ENCODE measurements at regions not wholly inside any gene's neighbourhood (a gene's known extent, or its start where the extent isn't known, plus 50 kb on each side); places are given as distances from the start of the nearest gene placed in this dataset.
"Not testable (repeated sequence)": the region's sequence is repeated elsewhere in the genome, so short reads cannot be mapped to it uniquely, and the experiment has no call there.

DNA sequence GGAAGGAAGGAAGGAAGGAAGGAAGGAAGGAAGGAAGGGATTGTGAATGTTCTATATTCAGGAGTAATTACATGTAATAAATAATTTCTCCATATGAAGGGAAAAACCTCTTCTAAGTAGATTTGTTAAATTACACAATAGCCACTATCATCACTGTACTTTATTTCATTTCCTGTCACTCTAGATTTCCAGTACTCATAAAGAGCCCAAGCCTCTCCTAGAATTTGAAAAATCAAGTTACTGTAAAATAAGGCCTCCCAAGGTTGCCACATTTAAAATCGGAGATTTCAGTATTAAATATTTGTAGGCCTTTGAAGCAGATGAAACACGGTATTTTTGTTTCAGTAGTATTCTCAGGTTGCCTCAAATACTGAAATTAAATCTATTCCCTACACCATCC, 499.0 kb downstream of the CDH10 start:
- DNase-seq = no peak

DNA sequence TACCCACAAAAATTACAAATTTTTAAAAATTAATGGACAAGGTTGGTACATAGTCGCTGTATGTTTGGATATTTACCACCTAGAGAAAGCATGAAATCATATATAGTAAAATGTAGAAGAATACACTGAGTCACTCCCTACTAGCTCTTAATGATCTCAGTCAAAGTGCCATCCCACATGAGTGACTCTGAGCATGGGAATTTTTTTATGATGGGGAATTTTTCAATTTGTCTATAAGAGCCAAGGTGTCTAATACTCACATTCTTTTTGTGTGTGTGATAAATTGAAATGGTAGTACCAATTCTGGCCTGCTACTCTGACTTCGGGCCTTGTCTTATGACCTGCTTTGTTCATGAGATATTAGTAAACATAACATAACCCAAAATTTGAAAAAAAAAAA, 483.2 kb downstream of the CDH10 start:
- DNase-seq = no peak

DNA sequence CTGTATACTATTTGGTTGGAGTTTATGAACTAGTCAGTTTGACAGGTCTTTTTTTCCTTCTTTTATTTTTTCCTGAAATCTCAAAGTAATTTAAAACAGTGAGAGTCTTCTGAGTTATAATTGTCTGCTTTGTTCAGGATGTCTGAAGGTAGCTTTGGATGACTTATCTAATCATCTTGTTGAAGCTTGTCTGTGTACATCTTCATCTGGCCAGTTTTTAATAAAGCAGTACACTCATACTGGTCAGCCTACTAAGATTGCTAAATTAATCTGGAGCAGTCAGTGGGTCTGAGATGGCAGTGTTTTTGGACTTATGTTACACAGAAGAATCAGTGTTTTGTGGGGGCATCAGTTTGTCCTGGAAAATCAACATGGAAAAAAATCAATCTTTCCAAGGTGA, 482.4 kb downstream of the CDH10 start:
- no peak for DNase-seq

DNA sequence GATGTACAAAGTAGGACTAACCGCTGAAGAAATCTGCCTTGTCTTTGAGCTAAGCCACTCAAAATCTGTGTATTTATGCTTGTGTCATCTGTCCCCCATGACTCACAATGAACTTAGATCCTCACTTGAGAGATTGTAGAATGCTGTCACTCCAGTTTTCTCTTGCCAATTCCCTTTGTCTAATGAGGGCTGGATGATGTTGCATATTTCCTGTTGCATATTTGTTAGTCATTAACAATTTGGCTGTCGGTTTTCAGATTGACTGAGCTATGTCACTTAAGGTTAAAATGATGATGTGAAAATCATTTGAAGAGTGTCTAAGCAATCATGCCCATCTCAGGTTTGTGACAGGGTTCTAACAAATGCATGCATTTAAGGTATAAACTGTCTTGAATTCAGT, 481.7 kb downstream of the CDH10 start:
- DNase-seq = no peak

DNA sequence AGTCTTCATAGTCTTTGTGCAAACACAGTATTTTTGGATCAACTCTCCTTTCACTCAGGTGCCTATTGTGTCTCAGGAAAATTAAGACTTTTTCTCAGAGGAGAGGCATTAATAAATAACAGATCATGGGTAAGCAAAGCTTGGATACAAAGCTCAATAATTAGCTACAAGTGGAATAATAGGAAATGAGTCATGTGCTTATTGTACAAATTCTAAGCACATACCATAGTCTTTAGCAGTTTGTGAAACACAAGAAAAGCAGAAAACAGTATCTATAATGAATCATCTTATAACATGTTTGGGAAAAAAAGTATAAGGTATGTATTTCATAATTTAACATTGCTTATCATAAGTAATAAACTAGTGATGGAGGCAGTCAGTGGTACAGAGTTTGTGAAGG, 477.0 kb downstream of the CDH10 start:
- DNase-seq = no peak

DNA sequence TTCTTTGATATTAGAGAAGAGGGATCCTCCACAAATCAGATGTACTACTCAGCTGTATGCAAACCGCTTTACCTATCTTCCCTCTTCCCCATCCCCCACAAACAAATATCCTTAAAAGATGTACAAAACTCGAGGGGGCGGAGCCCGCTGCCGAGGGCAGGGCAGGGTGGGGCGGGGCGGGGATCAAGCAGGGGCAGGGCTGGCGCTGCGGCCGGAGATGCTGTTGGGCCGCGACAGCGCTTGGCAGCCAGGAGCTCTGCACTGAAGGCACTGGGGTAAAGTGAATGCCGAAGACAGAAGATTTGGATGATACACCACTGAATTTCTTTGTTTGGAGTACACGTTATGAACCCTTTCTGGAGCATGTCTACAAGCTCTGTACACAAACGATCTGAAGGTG, 474.8 kb downstream of the CDH10 start:
- DNase-seq = no peak

DNA sequence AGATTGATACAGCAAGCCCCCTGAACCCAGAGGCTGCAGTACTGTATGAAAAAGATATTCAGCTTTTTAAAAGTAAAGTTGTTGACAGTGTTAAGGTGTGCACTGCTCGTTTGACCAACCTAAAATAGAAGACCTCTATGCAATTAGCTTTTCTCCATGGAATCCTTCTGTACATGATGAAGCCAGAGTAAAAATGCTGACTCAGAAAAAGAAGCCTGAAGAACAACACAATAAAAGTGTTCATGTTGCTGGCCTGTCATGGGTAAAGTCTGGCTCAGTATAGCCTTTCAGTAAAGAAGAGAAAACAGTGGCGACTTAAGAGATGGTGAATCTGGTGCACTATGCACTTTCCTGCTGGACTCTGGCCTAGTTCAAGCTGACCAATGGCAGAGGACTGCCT, 473.8 kb downstream of the CDH10 start:
- not testable (repeated sequence) for DNase-seq

DNA sequence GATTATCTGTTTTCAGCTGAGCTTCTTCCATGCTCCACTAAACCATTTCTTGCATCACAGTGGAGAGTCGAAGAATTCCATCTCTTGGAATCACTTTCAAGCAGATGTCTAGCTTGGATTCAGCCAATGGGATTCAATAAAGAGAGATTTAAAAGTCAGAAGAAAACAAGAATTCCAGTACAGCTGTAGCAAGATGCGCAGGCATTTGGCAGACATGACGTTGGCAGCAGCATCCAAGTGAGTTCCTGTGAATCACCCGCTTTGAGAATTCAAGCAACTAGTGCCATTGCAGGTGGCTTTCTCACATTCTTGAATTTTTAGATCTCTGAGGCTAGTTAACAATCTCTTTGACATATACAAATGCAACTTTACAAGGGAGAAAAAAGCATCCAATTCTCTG, 467.0 kb downstream of the CDH10 start:
- no peak for DNase-seq

DNA sequence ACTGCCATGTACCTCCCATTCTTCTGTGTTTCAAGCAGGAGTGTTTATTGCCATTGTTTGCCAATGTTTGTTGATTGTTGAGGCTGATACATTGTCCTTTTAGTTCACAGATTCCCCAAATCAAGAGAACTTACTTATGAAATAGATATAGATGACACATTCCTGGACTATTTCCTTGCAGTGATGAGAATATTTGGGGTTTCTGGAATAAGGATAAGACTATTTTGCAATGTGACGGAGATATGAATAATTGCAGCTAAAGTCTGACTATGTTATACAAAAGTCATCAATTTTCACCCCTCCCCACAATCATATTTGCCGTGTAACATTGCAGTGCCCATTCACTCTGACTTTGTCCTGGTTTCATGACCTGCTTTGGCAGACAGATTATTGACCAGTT, 460.8 kb downstream of the CDH10 start:
- DNase-seq = no peak

DNA sequence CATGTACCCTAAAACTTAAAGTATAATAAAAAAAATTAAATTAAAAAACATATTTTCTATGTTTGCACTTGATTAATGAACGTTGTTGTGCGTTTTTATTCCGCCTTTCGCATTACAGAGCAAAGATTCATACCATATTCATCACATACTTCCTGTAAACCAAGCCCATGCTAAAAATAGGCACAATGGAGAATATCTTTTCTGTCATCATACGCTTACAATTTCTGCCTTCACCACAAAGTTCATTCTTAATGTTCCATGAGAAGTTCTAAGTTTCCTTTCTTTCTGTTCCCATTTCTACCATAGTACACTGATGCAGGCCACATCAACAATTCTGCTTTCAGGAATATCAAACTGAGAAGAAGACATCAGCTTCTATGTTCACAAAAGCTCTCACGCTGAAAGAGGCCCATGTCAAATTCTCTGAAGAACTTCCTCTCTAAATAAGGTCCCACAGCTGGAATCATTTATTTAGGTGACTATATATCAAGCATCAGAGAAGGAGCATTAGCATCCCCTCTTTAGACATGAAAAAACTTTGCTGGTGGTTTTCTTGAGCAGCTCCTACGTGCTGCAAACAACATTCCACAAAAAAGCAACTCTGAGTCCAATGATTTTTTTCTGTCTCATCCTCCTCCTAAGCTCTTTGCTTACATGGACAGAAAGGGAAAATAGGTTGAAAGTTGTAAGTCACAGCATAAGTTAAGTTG, 456.4 kb downstream of the CDH10 start:
- no peak for DNase-seq

DNA sequence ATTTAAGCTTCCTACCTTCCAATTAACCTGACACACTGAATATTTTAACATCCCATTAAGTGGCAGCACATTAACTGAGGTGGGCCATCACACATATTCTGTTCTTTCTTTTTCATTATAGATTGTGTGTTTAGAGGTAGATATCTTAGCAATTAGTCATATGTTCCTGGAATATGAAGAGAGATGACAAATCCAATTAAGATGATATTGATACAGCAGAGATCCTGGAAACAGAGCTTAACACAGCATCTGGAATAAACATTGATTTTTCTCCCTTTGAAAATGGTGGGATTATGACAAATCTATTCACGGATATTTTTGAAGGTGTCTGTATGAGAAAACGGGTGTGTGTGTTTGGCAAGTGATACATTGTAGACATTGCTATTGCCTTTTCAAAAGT, 448.0 kb downstream of the CDH10 start:
- DNase-seq = no peak

DNA sequence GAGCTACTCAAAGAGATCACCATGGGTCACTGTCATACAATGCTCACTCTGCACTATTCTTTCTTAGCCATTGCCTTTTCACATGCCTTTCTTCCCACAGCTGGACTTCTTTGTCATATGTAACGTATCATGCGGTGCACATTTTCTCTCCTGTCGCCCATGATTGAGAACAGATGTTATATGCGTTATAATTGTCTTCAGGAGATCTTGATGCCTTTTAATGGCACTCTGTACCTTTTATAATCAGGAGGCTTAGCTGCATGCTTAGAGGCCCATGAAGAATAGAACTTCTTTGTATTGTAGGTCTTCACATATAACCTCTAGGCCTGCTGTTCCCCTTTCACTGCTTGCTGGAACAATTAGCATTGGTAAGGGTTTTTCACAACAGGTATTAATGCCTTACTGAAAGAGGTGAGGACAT, 436.1 kb downstream of the CDH10 start:
- DNase-seq = no peak

DNA sequence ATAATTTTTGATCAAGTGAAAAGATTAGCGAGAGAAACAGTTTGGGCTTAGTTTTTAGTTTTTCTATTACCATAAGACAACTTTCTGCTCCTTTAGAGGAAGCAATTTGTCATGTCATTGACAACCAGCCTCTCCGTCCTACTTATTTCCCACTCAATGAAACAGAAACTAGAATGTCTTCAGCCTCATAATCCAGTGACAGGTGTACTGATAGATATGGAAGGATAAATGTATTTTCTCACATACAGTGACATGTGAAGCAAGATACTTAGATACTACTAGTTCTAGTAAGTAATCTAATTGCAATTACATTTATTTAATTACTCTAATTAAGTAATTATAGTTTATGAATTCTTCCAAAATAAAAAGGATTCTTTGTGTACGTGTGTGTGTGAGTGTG, 429.7 kb downstream of the CDH10 start:
- no peak for DNase-seq

DNA sequence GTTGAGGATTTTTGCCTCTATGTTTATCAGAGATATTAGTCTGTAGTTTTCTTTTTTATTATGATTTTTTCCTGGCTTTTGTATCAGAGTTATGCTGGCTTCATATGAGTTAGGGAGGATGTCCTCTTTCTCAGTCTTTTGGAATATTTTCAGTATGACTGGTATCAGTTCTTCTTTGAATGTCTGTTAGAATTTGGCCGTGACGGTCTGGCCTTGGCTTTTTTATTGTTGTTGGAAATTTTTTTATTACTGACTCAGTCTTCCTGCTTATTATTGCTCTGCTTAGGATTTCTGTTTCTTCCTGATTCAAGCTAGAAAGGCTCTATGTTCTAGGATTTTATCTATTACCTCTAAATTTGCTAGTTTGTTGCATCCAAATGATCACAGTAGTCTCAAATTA, 421.9 kb downstream of the CDH10 start:
- DNase-seq = no peak

DNA sequence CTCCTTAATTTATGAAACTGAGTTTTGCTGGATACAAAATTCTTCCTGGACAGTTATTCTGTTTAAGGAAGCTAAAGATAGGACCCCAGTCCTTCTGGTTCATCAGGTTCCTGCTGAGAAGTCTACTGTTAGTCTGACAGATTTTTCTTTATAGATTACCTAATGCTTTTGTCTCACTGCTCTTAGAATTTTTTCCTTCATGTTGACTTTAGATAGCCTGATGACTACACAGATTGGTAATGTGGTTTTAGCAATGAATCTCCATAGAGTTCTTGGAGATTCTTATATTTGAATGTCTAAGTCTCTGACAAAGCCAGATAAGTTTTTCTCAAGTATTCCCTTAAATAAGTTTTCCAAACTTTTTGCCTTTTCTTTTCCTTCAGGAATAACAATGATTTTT, 419.7 kb downstream of the CDH10 start:
- DNase-seq = no peak

DNA sequence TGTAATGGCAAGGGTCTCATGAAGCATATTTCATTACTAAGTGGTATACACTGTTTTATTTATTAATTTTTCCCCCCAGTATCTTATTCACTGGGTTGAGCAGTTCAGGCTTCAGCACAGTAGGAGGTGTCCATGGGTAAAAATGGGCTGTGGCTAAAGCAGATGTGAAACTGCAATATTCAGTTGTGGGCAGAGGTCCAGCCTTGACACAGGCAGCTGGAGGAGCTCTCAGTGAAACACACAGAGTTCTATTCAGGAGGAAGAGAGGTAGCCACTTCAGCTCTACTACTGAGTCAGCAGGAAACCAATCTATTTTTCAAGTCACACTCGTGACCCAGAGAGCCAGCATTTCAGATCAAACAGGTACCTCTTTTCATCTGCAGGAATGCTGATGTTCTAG, 418.3 kb downstream of the CDH10 start:
- DNase-seq = no peak

DNA sequence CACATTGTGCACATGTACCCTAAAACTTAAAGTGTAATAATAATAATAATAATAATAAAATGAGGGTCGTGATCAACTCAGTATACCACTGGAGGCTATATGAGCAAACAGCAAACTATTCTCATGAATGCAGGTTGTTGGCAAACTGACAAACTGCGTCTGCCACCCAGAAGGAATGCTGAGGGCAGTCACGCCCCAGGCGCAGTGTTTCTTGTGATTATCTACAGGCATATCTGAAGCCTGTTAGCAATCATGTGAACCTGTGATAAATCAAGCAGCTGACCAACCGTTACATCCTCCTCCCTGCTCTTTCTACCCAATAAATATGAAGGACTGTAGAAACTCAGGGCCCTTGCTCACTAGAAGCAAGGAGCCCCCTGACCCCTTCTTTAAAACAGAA, 416.9 kb downstream of the CDH10 start:
- not testable (repeated sequence) for DNase-seq

DNA sequence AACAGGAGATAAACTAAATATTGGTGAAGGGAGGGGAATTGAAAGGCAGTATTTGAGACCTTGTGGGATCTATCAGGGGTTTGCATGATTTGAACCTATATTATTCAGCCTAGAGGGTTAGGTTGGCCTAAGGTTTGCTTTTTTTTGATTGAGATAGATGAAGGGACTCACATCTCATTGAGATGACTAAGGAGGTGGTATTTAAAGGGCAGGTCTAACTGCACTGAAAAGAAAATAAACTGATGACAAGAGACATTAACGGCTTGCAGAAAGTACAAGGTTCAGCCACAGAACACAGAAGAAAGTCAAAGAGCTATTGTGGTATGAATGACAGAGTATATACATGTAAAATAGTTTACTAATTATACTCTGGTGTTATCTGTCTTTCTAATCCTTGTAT, 412.7 kb downstream of the CDH10 start:
- DNase-seq = no peak

DNA sequence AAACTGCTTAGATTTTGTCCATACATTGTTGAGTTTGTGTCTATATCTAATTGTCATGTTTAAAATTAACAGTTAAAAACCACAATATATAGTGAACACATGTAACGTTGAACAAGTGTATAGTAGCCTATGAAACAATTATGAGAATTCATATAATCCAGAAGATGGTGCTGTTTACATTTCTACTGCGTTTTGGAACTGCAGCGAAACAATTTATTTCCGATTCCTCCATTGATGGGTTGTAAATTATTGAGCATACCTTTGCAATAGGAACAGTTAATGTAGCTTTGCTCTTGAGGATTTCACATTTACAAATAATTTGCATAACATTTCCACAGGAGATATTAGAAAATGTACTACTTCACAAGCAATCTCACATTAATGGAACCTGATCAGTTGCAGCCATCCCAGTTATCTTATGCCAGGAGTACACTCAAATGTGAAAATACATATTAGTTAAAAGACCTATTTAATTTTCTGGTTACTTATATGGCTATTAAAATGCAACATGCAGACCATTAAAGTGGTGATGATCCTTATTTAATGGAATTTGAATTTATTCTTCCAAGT, 411.8 kb downstream of the CDH10 start:
- no peak for DNase-seq

DNA sequence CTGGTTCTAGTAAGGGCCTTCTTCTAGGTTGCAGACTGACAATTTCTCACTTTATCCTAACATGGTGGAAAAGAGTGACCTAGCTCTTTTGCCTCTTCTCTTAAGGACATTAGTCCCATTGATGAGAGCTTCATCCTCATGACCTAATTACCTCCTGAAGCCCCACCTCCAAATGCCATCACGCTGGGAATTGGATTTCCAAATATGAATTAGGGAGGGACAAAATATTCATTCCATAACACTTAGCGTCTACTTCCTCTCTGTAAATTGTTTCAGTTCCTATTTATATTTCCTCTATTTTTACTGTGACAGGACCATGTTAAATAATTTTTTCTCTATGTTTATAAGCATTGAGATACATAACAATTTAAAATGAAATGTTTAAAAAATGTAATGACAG, 408.8 kb downstream of the CDH10 start:
- DNase-seq = no peak

DNA sequence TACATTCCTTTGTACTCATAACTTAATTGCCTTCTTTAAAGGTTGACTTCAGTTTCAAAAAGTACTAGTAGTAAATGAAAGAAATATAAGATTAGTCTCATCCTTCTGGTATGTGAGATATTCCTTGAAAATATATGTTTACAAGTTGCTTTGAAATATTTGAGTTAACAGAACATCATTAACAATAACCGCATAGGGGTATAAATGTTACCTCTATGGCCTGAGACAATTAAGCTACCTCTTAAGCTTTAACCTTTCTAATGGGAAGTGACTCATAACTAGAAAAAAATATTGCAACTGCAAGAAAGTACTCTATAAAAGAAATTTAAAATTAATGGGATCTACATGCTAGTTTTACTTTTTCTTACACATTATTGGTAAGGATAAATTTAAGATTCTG, 399.0 kb downstream of the CDH10 start:
- DNase-seq = no peak

DNA sequence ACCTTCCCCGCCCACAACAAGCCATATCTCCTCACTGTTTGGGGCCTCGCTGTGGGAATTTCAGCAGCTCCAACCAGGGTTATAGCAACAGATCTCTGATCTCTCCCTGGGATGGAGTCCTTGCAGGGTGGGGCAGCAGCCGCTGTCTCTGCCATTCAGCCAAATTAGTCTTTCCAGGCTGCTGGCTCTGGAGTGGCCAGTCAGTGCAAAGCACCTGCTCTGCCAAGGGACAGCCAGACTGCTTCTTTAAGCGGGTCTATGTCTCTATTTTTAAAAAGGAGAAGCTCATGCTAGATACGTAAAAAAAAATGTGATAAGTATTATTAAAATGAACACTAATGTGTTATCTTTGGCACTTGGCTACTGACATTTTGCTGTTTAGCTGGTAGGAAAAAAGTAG, 380.2 kb downstream of the CDH10 start:
- DNase-seq = no peak

DNA sequence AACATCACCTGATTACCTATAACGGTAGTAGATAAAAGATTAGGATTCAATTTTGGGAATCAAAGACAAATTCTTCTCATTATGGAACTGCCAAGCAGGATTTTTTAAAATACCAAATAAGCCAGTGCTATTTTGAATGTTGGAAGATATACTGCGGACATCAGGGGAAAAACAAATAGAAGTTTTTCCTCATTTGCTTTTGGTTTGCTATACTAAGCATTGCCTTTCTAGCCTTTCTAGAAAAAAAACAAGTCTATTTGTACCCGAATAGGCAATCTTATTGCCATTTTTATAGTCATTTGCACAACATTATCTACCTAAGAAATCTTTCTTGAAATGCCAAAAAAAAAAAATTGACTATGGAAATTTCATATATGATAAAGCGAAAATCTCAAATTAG, 379.5 kb downstream of the CDH10 start:
- no peak for DNase-seq

DNA sequence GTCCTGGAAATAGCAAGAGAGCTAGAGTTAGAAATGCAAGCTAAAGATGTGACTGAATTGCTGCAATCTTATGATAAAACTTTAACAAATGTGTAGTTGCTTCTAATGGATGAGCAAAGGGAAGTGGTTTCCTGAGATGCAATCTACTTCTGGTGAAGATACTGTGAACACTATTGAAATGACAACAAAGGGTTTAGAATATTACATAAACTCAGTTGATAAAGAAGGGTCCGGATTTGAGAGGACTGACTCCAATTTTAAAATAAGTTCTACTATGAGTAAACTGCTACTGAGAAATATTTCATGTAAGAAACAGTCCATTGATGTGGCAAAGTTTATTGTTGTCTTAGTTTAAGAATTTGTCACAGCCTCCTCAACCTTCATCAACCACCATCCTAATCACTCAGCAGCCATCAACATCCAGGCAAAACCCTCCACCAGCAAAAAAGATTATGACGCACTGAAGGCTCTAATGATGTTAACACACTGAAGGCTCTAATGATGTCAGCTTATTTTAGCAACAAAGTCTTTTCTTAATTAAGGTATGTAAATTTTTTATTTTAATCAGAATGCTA, 376.2 kb downstream of the CDH10 start:
- no peak for DNase-seq

DNA sequence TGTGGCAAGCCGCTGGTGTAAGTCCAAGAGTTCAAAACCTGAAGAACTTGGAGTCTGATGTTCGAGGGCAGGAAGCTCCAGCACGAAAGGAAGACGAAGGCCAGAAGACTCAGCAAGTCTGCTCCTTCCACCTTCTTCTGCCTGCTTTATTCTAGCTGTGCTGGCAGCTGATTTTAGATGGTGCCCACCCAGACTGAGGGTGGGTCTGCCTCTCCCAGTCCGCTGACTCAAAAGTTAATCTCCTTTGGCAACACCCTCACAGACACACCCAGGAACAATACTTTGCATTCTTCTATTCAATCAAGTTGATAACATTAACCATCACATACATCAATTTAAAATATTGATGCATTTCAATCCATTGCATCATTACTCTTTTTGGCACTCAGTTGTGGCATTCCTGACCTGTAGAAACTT, 373.1 kb downstream of the CDH10 start:
- DNase-seq = not testable (repeated sequence)

All from activated T-cell treated with anti-CD3 and anti-CD28 coated beads, Interleukin-2, amount 50 U/mL, for 1 hour (primary cell).